ENCODE measurements at regions not wholly inside any gene's neighbourhood (a gene's known extent, or its start where the extent isn't known, plus 50 kb on each side); places are given as distances from the start of the nearest gene placed in this dataset.
"Not testable (repeated sequence)": the region's sequence is repeated elsewhere in the genome, so short reads cannot be mapped to it uniquely, and the experiment has no call there.

GRCh38 chr1:102821707-102822106, 286.6 kb downstream of the COL11A1 start:
- H3K27me3 ChIP-seq (ENCODE audit: control insufficient read depth, insufficient read depth, low read length), result no peaks in the 10 kb centered on the region
- WGBS (ENCODE audit: insufficient coverage), result 50% methylated on average over 1 of the region's 1 CpG
- DNase-seq (ENCODE audit: low read depth in 4 of 6, low spot score in 6 of 6), result peak in 1 of 6 donors; percentile 22

GRCh38 chr1:102800406-102800805, 307.9 kb downstream of the COL11A1 start:
- Histone ChIP-seq H3K27me3 (ENCODE audit: control insufficient read depth, insufficient read depth, low read length) (no peaks in the 10 kb centered on the region), H3K4me3 (ENCODE audit: low read depth, low read length) (no peak overlapping the region), H3K36me3 (ENCODE audit: control insufficient read depth, insufficient read depth, low read length) (no peaks in the 10 kb centered on the region), H3K4me1 (ENCODE audit: control insufficient read depth, insufficient read depth, low read length) (no peaks in the 10 kb centered on the region), H3K9me3 (ENCODE audit: control insufficient read depth, insufficient read depth, low read length) (no peaks in the 10 kb centered on the region), H3K27ac (ENCODE audit: low read depth, low read length) (no peak overlapping the region)
- DNase-seq (ENCODE audit: low read depth in 4 of 6, low spot score in 6 of 6), result peak in 2 of 6 donors; percentile 54 to 64
- WGBS (ENCODE audit: insufficient coverage), result no CpG with 5 or more reads among the region's 3 CpGs

More at GRCh38 chr1:102821707-102822106, 286.6 kb downstream of the COL11A1 start:
- Histone ChIP-seq H3K4me3 (ENCODE audit: low read depth, low read length) (no peak overlapping the region), H3K9me3 (ENCODE audit: control insufficient read depth, insufficient read depth, low read length) (no peaks in the 10 kb centered on the region), H3K4me1 (ENCODE audit: control insufficient read depth, insufficient read depth, low read length) (no peaks in the 10 kb centered on the region), H3K36me3 (ENCODE audit: control insufficient read depth, insufficient read depth, low read length) (no peaks in the 10 kb centered on the region), H3K27ac (ENCODE audit: low read depth, low read length) (no peak overlapping the region)

DNA sequence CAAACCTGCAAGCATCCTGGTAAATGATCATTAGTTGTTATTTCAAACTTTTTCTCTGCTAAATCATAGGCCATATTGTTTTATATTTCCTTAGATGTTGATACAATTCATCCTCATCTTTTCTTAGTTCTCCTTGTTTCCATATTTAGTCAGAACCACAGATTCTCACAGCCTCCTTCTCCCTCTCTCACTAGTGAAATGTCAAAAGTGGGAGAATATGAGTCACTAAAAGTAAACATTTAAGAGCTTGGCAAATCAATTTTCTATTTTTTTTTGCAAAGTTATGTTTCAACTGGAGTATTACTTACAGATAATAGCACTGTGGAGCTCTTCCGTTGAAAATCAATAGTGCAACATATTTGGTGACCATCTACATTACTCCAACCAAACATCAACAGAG, 308.8 kb downstream of the COL11A1 start:
- Histone ChIP-seq H3K4me1 (ENCODE audit: control insufficient read depth, insufficient read depth, low read length) (no peaks in the 10 kb centered on the region), H3K27ac (ENCODE audit: low read depth, low read length) (no peak overlapping the region), H3K4me3 (ENCODE audit: low read depth, low read length) (no peak overlapping the region), H3K9me3 (ENCODE audit: control insufficient read depth, insufficient read depth, low read length) (no peaks in the 10 kb centered on the region), H3K36me3 (ENCODE audit: control insufficient read depth, insufficient read depth, low read length) (no peaks in the 10 kb centered on the region), H3K27me3 (ENCODE audit: control insufficient read depth, insufficient read depth, low read length) (no peaks in the 10 kb centered on the region)
- WGBS (ENCODE audit: insufficient coverage), result no CpG with 5 or more reads among the region's 1 CpG
- DNase-seq (ENCODE audit: low read depth in 4 of 6, low spot score in 6 of 6), result no peak

- H3K27me3 ChIP-seq (ENCODE audit: control insufficient read depth, insufficient read depth, low read length), result no peaks in the 10 kb centered on the region
- H3K27ac ChIP-seq (ENCODE audit: low read depth, low read length), result no peak overlapping the region
- no peak overlapping the region for H3K4me3 ChIP-seq (ENCODE audit: low read depth, low read length)
- no peaks in the 10 kb centered on the region for H3K4me1 ChIP-seq (ENCODE audit: control insufficient read depth, insufficient read depth, low read length)
- DNase-seq (ENCODE audit: low read depth in 4 of 6, low spot score in 6 of 6), result no peak
- H3K36me3 ChIP-seq (ENCODE audit: control insufficient read depth, insufficient read depth, low read length), result no peaks in the 10 kb centered on the region
- no peaks in the 10 kb centered on the region for H3K9me3 ChIP-seq (ENCODE audit: control insufficient read depth, insufficient read depth, low read length)
These were observed 309.6 kb downstream of the COL11A1 start for GRCh38 chr1:102798718-102799117.

DNA sequence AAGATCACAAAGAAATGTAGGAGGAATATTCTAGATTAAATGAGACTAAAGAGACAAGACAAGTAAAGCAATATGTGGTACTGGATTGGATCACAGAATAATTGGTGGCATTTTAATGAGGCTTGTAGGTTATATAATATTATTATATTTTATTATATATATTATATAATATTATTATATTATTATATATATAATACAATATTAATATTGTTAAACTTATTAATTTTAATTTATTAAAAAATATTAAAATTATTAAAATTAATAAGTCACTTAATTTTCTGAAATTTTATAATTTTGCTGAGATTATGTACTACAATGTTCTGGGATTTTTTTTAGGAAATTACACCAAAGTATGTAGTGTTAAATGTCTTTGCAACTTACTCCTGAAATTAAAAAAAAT, 311.9 kb downstream of the COL11A1 start:
- H3K36me3 ChIP-seq (ENCODE audit: control insufficient read depth, insufficient read depth, low read length), result no peaks in the 10 kb centered on the region
- H3K9me3 ChIP-seq (ENCODE audit: control insufficient read depth, insufficient read depth, low read length), result no peaks in the 10 kb centered on the region
- H3K4me1 ChIP-seq (ENCODE audit: control insufficient read depth, insufficient read depth, low read length), result no peaks in the 10 kb centered on the region
- no peaks in the 10 kb centered on the region for H3K27me3 ChIP-seq (ENCODE audit: control insufficient read depth, insufficient read depth, low read length)
- no peak for DNase-seq (ENCODE audit: low read depth in 4 of 6, low spot score in 6 of 6)
- H3K4me3 ChIP-seq (ENCODE audit: low read depth, low read length), result no peak overlapping the region
- H3K27ac ChIP-seq (ENCODE audit: low read depth, low read length), result no peak overlapping the region

DNA sequence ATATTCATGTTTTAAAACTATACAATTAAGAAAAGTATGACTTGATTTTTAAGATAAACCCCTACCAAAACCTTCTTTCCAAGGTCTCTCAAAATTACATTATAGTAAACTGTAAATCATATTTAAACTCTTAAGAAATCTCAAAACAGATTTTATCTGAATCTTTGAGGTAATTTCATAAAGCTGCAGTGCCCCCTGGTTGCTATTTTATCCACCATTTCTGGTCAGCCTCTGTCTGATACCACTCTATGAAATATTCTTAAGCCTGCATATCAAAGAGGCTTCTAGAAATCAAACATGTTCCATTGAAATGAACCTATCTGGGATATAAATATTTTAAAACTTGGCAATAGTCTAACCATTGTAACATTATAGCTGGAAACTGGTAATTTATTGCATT, 317.3 kb downstream of the COL11A1 start:
- H3K4me1 ChIP-seq (ENCODE audit: control insufficient read depth, insufficient read depth, low read length), result no peaks in the 10 kb centered on the region
- H3K4me3 ChIP-seq (ENCODE audit: low read depth, low read length), result no peak overlapping the region
- H3K27me3 ChIP-seq (ENCODE audit: control insufficient read depth, insufficient read depth, low read length), result no peaks in the 10 kb centered on the region
- DNase-seq (ENCODE audit: low read depth in 4 of 6, low spot score in 6 of 6), result peak in 2 of 6 donors; percentile 49 to 66
- H3K36me3 ChIP-seq (ENCODE audit: control insufficient read depth, insufficient read depth, low read length), result no peaks in the 10 kb centered on the region
- H3K9me3 ChIP-seq (ENCODE audit: control insufficient read depth, insufficient read depth, low read length), result no peaks in the 10 kb centered on the region
- no peak overlapping the region for H3K27ac ChIP-seq (ENCODE audit: low read depth, low read length)

- H3K4me3 ChIP-seq (ENCODE audit: low read depth, low read length); H3K27ac ChIP-seq (ENCODE audit: low read depth, low read length); H3K4me1 ChIP-seq (ENCODE audit: control insufficient read depth, insufficient read depth, low read length); DNase-seq (ENCODE audit: low read depth in 4 of 6, low spot score in 6 of 6); H3K36me3 ChIP-seq (ENCODE audit: control insufficient read depth, insufficient read depth, low read length); H3K9me3 ChIP-seq (ENCODE audit: control insufficient read depth, insufficient read depth, low read length); H3K27me3 ChIP-seq (ENCODE audit: control insufficient read depth, insufficient read depth, low read length): not testable (repeated sequence)
- no CpG with 5 or more reads among the region's 2 CpGs for WGBS (ENCODE audit: insufficient coverage)
These were observed 318.4 kb downstream of the COL11A1 start for GRCh38 chr1:102789951-102790350.

DNA sequence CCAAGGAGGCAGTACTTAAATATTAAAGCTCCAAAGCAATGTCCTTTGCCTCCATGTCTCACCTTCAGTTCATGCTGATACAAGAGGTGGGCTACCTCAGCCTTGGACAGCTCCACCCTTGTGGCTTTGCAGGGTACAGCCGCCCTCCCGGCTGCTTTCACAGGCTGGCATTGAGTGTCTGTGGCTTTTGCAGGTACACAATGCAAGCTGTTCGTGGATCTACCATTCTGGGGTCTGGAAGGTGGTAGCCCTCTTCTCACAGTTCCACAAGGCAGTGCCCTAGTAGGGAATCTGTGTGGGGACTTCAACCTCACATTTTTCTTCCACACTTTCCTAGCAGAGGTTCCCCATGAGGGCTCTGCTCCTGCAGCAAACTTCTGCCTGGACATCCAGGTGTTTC, 324.8 kb downstream of the COL11A1 start:
- no peak for DNase-seq (ENCODE audit: low read depth in 4 of 6, low spot score in 6 of 6)

GRCh38 chr1:102782144-102782543, 326.2 kb downstream of the COL11A1 start:
- no peak for DNase-seq (ENCODE audit: low read depth in 4 of 6, low spot score in 6 of 6)
- H3K4me1 ChIP-seq (ENCODE audit: control insufficient read depth, insufficient read depth, low read length), result no peaks in the 10 kb centered on the region
- H3K36me3 ChIP-seq (ENCODE audit: control insufficient read depth, insufficient read depth, low read length), result no peaks in the 10 kb centered on the region
- H3K4me3 ChIP-seq (ENCODE audit: low read depth, low read length), result no peak overlapping the region
- H3K27ac ChIP-seq (ENCODE audit: low read depth, low read length), result no peak overlapping the region
- peaks cover 9% of the 10 kb centered on the region for H3K9me3 ChIP-seq (ENCODE audit: control insufficient read depth, insufficient read depth, low read length)
- no peaks in the 10 kb centered on the region for H3K27me3 ChIP-seq (ENCODE audit: control insufficient read depth, insufficient read depth, low read length)

More for the DNA sequence above, 324.8 kb downstream of the COL11A1 start:
- 50% methylated on average over 2 of the region's 3 CpGs for WGBS (ENCODE audit: insufficient coverage)
- H3K27me3 ChIP-seq (ENCODE audit: control insufficient read depth, insufficient read depth, low read length), result no peaks in the 10 kb centered on the region
- peaks cover 9% of the 10 kb centered on the region for H3K9me3 ChIP-seq (ENCODE audit: control insufficient read depth, insufficient read depth, low read length)
- no peaks in the 10 kb centered on the region for H3K4me1 ChIP-seq (ENCODE audit: control insufficient read depth, insufficient read depth, low read length)
- no peak overlapping the region for H3K27ac ChIP-seq (ENCODE audit: low read depth, low read length)
- no peaks in the 10 kb centered on the region for H3K36me3 ChIP-seq (ENCODE audit: control insufficient read depth, insufficient read depth, low read length)
- no peak overlapping the region for H3K4me3 ChIP-seq (ENCODE audit: low read depth, low read length)

- WGBS (ENCODE audit: insufficient coverage), result 64% methylated on average over 1 of the region's 1 CpG
- no peaks in the 10 kb centered on the region for H3K27me3 ChIP-seq (ENCODE audit: control insufficient read depth, insufficient read depth, low read length)
- H3K4me1 ChIP-seq (ENCODE audit: control insufficient read depth, insufficient read depth, low read length), result no peaks in the 10 kb centered on the region
- peak in 2 of 6 donors; percentile 14 to 35 for DNase-seq (ENCODE audit: low read depth in 4 of 6, low spot score in 6 of 6)
- H3K4me3 ChIP-seq (ENCODE audit: low read depth, low read length), result no peak overlapping the region
- no peak overlapping the region for H3K27ac ChIP-seq (ENCODE audit: low read depth, low read length)
- no peaks in the 10 kb centered on the region for H3K9me3 ChIP-seq (ENCODE audit: control insufficient read depth, insufficient read depth, low read length)
- H3K36me3 ChIP-seq (ENCODE audit: control insufficient read depth, insufficient read depth, low read length), result no peaks in the 10 kb centered on the region
These were observed 332.3 kb downstream of the COL11A1 start for GRCh38 chr1:102776071-102776470.

Measured in spinal cord (tissue), 9 donors.